SK-N-SH treated with all-trans-retinoic acid at 6 μM for 48 hours (cell line): ENCODE measurements at regions not wholly inside any gene's neighbourhood (a gene's known extent, or its start where the extent isn't known, plus 50 kb on each side); places are given as distances from the start of the nearest gene placed in this dataset.
A peak's percentile ranks its signal among the peaks of the same experiment; 100 is the strongest.

Experiments used
- ATAC-seq: fragments of 200-7000 bp; cut with Tn5 transposase; 3 replicates; pipeline ENCODE4 v1.9.1; 2020; ENCODE audit warnings: mild to moderate bottlenecking, moderate library complexity
- ARNTL ChIP-seq: fragments of 450-650 bp; formaldehyde crosslinking; IDR thresholded peaks from 2 replicates; pipeline ENCODE4 v1.5.0; 2020; ENCODE audit warnings: low read depth, mild to moderate bottlenecking, moderate library complexity, borderline replicate concordance
- BACH2 ChIP-seq: fragments of 250-450 bp; sonication (Bioruptor Pico); IDR thresholded peaks from 2 replicates; pipeline ENCODE4 v1.9.0; 2021; ENCODE audit warnings: mild to moderate bottlenecking, borderline replicate concordance
- CSDC2 ChIP-seq: fragments of 250-450 bp; sonication (Bioruptor Pico); IDR thresholded peaks from 2 replicates; pipeline ENCODE4 v1.5.0; 2020; ENCODE audit warnings: mild to moderate bottlenecking, moderate library complexity
- ESRRG ChIP-seq: fragments of 250-450 bp; sonication (Bioruptor Pico); IDR thresholded peaks from 2 replicates; pipeline ENCODE4 v1.6.1; 2021; ENCODE audit warnings: mild to moderate bottlenecking
- GLIS3 ChIP-seq: fragments of 250-450 bp; sonication (Bioruptor Pico); IDR thresholded peaks from 2 replicates; pipeline ENCODE4 v1.5.0; 2020; ENCODE audit warnings: mild to moderate bottlenecking, moderate library complexity
- ISL1 ChIP-seq: fragments of 250-450 bp; sonication (Bioruptor Pico); IDR thresholded peaks from 2 replicates; pipeline ENCODE4 v2.1.2; 2022; ENCODE audit warnings: mild to moderate bottlenecking, moderate library complexity
- OSR1 ChIP-seq: fragments of 250-450 bp; sonication (Bioruptor Pico); IDR thresholded peaks from 2 replicates; pipeline ENCODE4 v1.8.0; 2022; ENCODE audit warnings: moderate library complexity, mild to moderate bottlenecking, inconsistent platforms
- PATZ1 ChIP-seq: fragments of 250-450 bp; sonication (Bioruptor Pico); IDR thresholded peaks from 2 replicates; pipeline ENCODE4 v1.8.0; 2020; ENCODE audit warnings: mild to moderate bottlenecking, moderate library complexity, borderline replicate concordance
- POU6F1 ChIP-seq: fragments of 250-450 bp; sonication (Bioruptor Pico); IDR thresholded peaks from 2 replicates; pipeline ENCODE4 v1.8.0; 2021; ENCODE audit warnings: low read depth, mild to moderate bottlenecking, moderate library complexity, borderline replicate concordance
- PPARA ChIP-seq: fragments of 250-450 bp; sonication (Bioruptor Pico); IDR thresholded peaks from 2 replicates; pipeline ENCODE4 v1.5.0; 2020; ENCODE audit warnings: mild to moderate bottlenecking, borderline replicate concordance
- RARB ChIP-seq: fragments of 250-450 bp; sonication (Bioruptor Pico); IDR thresholded peaks from 2 replicates; pipeline ENCODE4 v1.8.0; 2021; ENCODE audit warnings: mild to moderate bottlenecking, moderate library complexity
- TCF4 ChIP-seq: fragments of 250-450 bp; sonication (Bioruptor Pico); IDR thresholded peaks from 2 replicates; pipeline ENCODE4 v1.8.0; 2021; ENCODE audit warnings: mild to moderate bottlenecking, moderate library complexity, borderline replicate concordance
- TOX ChIP-seq: fragments of 250-450 bp; sonication (Bioruptor Pico); IDR thresholded peaks from 2 replicates; pipeline ENCODE4 v1.8.0; 2021; ENCODE audit warnings: mild to moderate bottlenecking, moderate library complexity, borderline replicate concordance
- ZC3H10 ChIP-seq: fragments of 250-450 bp; sonication (Bioruptor Pico); IDR thresholded peaks from 2 replicates; pipeline ENCODE4 v1.5.1; 2021; ENCODE audit warnings: mild to moderate bottlenecking, moderate library complexity
- ZFP3 ChIP-seq: fragments of 250-450 bp; sonication (Bioruptor Pico); IDR thresholded peaks from 2 replicates; pipeline ENCODE4 v1.5.0; 2020; ENCODE audit warnings: mild to moderate bottlenecking, moderate library complexity
- ZFP30 ChIP-seq: fragments of 450-650 bp; formaldehyde crosslinking; IDR thresholded peaks from 2 replicates; pipeline ENCODE4 v1.5.0; 2022; ENCODE audit warnings: mild to moderate bottlenecking, moderate library complexity
- ZNF70 ChIP-seq: fragments of 450-650 bp; formaldehyde crosslinking; IDR thresholded peaks from 2 replicates; pipeline ENCODE4 v1.5.0; 2020; ENCODE audit warnings: mild to moderate bottlenecking, moderate library complexity
- ZNF8 ChIP-seq: fragments of 450-650 bp; formaldehyde crosslinking; IDR thresholded peaks from 2 replicates; pipeline ENCODE4 v1.5.0; 2020; ENCODE audit warnings: mild to moderate bottlenecking, moderate library complexity
- TF ChIP-seq, protein P1 (sequence below): fragments of 250-450 bp; sonication (Bioruptor Pico); IDR thresholded peaks from 2 replicates; pipeline ENCODE4 v1.5.0; 2020; ENCODE audit warnings: mild to moderate bottlenecking, moderate library complexity
- TF ChIP-seq, protein P2 (sequence below): fragments of 250-450 bp; sonication (Bioruptor Pico); IDR thresholded peaks from 2 replicates; pipeline ENCODE4 v1.5.1; 2021; ENCODE audit warnings: mild to moderate bottlenecking, moderate library complexity
- TF ChIP-seq, protein P3 (sequence below): fragments of 250-450 bp; sonication (Bioruptor Pico); IDR thresholded peaks from 2 replicates; pipeline ENCODE4 v1.5.1; 2020; ENCODE audit warnings: low read depth, mild to moderate bottlenecking, moderate library complexity

- no peak for ATAC-seq
- TF ChIP-seq TOX: no peak
- TF ChIP-seq CSDC2 (CRISPR knock-in tag): no peak
- no peak for TF ChIP-seq ZFP30 (CRISPR knock-in tag)
Measured at GRCh38 chr5:82694711-82695285, 382.4 kb downstream of the TMEM167A start.

GRCh38 chr5:82692826-82693225, 384.4 kb downstream of the TMEM167A start:
- TF ChIP-seq ZFP30 (CRISPR knock-in tag) (no peak), TCF4 (CRISPR knock-in tag) (peak; percentile 23; the same call in 1 of the 2 replicates)

GRCh38 chr5:82684659-82685058, 392.5 kb downstream of the TMEM167A start:
- no peak for ATAC-seq
- TF ChIP-seq ARNTL (CRISPR knock-in tag) (no peak), ESRRG (CRISPR knock-in tag) (no peak), RARB (CRISPR knock-in tag) (no peak)

More at GRCh38 chr5:82692826-82693225, 384.4 kb downstream of the TMEM167A start:
- no peak for ATAC-seq

DNA sequence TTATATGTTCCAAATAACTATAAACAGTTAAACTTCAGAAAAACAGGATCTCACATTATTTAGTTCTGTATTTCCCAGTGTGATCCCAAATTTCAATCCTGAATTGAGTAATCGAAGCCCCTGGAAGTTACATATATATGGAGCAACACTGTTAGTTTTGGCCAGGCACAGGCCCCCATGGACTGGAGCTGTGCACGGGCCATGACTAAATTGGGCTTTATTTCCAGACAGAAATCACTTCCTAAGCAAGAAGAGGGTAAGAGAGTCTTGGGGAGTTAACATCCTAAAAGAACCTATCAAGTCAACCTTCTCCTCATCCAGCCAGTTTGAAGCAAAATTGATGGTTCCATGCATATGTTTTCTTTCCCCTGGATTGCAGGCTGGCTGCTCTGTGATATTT, 393.0 kb downstream of the TMEM167A start:
- no peak for ATAC-seq
- no peak for TF ChIP-seq ESRRG (CRISPR knock-in tag)
- no peak for TF ChIP-seq ISL1 (CRISPR knock-in tag)
- TF ChIP-seq, protein P1, sequence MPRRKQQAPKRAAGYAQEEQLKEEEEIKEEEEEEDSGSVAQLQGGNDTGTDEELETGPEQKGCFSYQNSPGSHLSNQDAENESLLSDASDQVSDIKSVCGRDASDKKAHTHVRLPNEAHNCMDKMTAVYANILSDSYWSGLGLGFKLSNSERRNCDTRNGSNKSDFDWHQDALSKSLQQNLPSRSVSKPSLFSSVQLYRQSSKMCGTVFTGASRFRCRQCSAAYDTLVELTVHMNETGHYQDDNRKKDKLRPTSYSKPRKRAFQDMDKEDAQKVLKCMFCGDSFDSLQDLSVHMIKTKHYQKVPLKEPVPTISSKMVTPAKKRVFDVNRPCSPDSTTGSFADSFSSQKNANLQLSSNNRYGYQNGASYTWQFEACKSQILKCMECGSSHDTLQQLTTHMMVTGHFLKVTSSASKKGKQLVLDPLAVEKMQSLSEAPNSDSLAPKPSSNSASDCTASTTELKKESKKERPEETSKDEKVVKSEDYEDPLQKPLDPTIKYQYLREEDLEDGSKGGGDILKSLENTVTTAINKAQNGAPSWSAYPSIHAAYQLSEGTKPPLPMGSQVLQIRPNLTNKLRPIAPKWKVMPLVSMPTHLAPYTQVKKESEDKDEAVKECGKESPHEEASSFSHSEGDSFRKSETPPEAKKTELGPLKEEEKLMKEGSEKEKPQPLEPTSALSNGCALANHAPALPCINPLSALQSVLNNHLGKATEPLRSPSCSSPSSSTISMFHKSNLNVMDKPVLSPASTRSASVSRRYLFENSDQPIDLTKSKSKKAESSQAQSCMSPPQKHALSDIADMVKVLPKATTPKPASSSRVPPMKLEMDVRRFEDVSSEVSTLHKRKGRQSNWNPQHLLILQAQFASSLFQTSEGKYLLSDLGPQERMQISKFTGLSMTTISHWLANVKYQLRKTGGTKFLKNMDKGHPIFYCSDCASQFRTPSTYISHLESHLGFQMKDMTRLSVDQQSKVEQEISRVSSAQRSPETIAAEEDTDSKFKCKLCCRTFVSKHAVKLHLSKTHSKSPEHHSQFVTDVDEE (CRISPR knock-in tag): no peak
- TF ChIP-seq PATZ1: no peak
- no peak for TF ChIP-seq ZC3H10 (CRISPR knock-in tag)
- TF ChIP-seq, protein P2, sequence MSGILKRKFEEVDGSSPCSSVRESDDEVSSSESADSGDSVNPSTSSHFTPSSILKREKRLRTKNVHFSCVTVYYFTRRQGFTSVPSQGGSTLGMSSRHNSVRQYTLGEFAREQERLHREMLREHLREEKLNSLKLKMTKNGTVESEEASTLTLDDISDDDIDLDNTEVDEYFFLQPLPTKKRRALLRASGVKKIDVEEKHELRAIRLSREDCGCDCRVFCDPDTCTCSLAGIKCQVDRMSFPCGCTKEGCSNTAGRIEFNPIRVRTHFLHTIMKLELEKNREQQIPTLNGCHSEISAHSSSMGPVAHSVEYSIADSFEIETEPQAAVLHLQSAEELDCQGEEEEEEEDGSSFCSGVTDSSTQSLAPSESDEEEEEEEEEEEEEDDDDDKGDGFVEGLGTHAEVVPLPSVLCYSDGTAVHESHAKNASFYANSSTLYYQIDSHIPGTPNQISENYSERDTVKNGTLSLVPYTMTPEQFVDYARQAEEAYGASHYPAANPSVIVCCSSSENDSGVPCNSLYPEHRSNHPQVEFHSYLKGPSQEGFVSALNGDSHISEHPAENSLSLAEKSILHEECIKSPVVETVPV: no peak
- TF ChIP-seq TCF4 (CRISPR knock-in tag): no peak
- no peak for TF ChIP-seq OSR1 (CRISPR knock-in tag)
- TF ChIP-seq, protein P3, sequence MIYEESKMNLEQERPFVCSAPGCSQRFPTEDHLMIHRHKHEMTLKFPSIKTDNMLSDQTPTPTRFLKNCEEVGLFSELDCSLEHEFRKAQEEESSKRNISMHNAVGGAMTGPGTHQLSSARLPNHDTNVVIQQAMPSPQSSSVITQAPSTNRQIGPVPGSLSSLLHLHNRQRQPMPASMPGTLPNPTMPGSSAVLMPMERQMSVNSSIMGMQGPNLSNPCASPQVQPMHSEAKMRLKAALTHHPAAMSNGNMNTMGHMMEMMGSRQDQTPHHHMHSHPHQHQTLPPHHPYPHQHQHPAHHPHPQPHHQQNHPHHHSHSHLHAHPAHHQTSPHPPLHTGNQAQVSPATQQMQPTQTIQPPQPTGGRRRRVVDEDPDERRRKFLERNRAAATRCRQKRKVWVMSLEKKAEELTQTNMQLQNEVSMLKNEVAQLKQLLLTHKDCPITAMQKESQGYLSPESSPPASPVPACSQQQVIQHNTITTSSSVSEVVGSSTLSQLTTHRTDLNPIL: no peak
- no peak for TF ChIP-seq GLIS3 (CRISPR knock-in tag)
- no peak for TF ChIP-seq POU6F1 (CRISPR knock-in tag)
- no peak for TF ChIP-seq TOX
- TF ChIP-seq CSDC2 (CRISPR knock-in tag): no peak
- TF ChIP-seq ZFP3: no peak
- no peak for TF ChIP-seq BACH2 (CRISPR knock-in tag)
- TF ChIP-seq ZNF70 (CRISPR knock-in tag): no peak
- TF ChIP-seq ARNTL (CRISPR knock-in tag): no peak
- no peak for TF ChIP-seq ZFP30 (CRISPR knock-in tag)
- TF ChIP-seq PPARA (CRISPR knock-in tag): no peak
- TF ChIP-seq ZNF8: no peak
